ENCODE measurements at regions not wholly inside any gene's neighbourhood (a gene's known extent, or its start where the extent isn't known, plus 50 kb on each side); places are given as distances from the start of the nearest gene placed in this dataset.

GRCh38 chr14:41403360-41403759 is 203.3 kb upstream of the LRFN5 start:
- DNase-seq, result no peak

- DNase-seq, result no peak
Measured at GRCh38 chr14:41397926-41398325, 208.8 kb upstream of the LRFN5 start.

- DNase-seq, result no peak
Measured at GRCh38 chr14:41393512-41393911, 213.2 kb upstream of the LRFN5 start.

DNA sequence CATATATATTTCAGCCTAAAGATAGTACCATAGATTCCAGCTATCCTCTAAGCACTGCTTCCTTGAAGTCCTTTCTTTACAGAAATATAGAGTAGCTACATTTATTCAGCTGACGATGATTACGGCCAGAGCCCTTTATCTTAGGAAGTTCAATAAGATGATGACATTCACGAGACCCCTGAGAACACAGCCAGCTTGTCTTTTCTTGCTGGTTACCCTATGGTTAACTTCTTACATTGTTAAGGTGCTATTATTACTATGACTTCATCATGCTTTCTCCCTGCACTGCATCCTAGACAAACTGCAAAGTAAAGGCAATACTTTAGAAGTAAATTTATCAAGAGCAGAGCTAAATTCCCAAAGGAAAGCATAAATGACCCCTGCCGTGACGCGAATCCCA is 214.4 kb upstream of the LRFN5 start:
- no peak for DNase-seq

DNA sequence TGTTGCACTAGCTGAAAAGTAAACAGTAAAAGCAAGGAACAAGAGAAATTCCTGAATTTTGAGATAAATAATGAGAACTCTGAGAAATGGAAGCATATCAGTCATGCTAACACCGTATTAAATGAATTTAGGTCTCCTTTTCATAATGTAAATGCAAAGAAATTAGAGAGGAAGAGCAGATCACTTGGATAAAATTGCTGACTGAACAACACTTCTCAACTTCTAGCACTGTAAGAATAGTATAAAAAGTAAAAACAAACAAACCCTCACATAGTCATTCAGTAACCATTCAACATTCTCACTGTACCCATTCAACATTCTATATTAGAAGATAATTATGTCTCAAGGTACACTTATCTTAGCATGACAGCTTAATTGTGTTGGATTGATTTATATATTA is 217.3 kb upstream of the LRFN5 start:
- DNase-seq, result no peak

- DNase-seq, result no peak
Measured at GRCh38 chr14:41385797-41386196, 220.9 kb upstream of the LRFN5 start.

GRCh38 chr14:41380017-41380416 is 226.7 kb upstream of the LRFN5 start:
- no peak for DNase-seq

- DNase-seq, result no peak
Measured at GRCh38 chr14:41378526-41378925, 228.2 kb upstream of the LRFN5 start.

- DNase-seq, result no peak
Measured at GRCh38 chr14:41377932-41378331, 228.7 kb upstream of the LRFN5 start.

GRCh38 chr14:41374092-41374491 is 232.6 kb upstream of the LRFN5 start:
- no peak for DNase-seq

DNA sequence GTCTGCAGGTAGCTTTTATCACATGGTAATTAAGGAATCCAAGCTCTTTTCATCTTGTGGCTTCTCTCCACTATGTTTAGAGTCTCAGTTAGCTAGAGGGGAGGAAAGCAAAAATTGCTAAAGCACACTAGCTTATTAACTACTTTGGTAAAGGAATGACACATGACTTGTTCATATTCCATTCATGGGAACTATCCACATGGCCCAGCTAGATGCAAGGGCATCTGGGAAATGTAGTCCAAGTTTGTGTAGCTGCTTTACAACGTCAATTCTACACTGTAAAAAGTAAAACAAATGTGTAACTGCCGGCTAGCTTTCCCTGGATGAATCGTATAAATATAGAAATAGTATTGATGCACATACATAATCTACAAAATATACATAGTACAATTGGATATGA is 244.5 kb upstream of the LRFN5 start:
- no peak for DNase-seq

DNA sequence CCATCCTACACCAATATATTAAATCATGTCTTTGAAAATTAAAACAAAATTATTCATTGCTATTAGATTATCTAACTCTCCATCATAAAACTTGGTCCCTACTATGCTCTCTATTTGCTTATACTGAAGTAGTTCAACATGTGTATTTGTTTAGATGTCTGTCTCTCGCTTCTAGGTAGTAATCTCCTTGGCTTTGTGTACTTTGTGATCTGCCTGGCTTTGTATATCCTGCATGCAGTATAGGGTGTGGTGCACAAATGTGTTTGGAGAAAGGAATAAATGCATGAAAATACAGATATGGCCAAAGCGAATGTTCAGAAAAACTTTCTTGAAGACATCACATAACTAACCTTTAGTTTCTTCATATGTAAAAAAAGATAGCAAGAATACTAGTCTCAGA is 246.6 kb upstream of the LRFN5 start:
- DNase-seq, result no peak

DNA sequence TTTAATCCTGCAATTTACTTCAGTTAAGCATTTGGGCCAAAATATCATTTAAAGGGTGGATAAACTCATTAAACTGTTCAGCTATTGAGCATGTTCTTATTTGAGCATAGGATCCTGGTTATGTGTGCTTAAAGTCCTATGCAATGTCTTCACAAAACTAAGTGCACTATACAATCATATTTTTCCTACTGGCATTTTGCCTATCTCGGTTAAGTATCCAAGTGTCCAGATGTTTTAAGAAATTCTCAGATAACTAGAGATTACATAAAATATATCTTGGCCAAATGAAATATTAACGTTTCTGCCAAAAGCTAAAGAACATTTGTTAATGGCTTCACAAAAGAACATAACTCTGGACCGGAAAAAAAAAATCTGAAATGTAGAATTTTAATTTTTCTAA is 250.8 kb upstream of the LRFN5 start:
- no peak for DNase-seq

DNA sequence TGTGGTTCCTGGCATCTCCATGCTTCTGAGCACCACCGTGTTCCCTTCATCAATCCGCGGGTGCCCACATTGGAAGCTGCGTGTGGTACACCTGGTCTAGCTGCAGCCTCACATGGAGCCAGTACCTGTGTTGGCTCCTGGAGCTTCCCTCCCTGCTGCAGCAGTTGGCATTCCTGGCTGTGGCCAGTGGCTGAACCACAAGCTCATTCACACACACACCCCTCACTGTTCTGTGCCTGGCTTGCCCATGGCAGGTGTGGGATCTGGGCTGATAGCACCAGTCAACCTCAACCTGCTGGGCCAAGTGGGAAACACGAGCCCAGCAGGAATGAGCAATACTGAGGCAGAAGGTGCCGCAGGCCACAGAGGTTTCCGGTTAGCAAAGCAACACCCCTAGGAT is 256.2 kb upstream of the LRFN5 start:
- no peak for DNase-seq

DNA sequence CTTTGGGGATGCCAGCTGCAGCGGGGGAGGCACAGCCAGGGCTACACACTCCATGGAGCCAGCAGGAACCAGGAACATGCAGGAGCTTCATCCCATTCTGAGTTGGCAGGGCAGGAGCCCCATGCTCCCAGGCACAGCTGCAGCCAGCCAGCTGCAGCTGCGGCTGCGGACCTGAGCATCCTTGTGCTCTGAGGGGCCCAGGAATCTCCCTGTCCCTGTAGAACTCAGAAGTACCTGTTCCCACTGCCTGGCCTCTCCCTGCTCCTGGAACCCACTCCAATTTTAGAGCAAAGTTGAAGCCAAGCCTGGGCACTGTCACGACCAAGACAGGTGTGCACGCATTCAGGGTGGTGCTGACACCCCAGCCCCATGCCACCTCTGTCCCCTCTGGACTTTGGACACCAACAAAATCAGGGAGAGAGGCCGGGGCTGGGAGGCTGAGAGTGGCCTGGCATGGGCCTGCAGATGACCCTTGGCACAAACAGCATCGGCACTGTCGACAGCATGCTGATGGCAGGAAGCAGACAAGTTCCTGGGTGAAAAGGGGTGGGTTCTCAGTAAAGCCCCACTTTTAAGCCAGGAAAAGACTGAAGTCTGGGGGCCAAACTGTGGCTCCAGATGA is 257.3 kb upstream of the LRFN5 start:
- DNase-seq, result no peak

DNA sequence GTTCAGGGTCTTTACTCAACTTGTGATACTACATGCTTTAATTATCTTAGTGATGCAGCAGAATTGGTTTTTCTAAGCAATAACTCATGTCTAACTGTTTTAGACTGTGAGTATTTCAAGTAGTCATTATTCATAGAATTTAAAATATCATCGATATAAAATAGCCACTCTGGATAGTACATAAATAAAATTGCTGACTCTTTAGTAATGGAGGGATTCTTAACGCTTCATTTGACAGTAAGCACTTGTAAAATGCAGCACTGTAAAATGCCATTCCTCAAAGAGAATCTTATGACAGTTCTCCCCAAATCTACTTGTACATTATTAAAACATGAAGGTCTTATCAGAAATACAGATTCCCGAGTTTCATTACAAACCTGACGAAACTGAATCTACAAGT is 262.8 kb upstream of the LRFN5 start:
- DNase-seq, result no peak

DNA sequence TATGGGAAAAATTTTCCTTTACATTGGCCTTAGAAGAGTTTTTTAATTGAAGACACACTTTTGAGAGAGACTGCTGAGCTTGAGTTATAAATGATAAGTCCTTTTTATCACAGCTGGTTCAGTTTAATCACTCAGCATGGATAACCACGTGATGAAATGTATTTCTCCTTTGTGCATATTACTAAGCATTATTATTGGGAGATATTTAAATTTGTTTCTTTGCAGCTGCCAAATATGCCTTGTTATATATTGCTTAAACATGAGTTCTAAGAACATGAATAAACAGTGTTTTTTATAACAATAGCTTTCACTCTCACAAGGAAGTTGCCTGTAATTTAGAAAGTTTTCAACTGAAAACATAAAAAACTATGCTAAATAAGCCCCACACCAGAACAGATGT is 293.5 kb upstream of the LRFN5 start:
- DNase-seq, result no peak

DNA sequence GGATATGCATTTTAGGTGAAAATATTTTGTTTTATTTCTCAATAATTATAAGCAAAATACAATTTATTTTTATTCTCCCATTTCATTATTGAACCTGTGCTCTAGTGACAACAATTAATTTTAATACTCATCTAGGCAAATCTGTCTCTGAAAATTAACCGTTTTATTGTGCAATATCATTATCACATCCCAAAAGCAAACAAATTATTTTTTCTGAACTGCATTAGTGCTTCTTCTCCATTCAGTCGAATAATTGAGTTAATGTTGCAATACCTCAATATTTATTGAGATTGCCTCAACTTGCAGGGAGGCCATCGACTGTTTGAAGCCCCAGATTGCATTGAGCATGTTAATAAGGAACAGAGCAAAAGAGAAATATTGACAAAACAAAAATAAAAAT is 303.2 kb upstream of the LRFN5 start:
- DNase-seq, result no peak

DNA sequence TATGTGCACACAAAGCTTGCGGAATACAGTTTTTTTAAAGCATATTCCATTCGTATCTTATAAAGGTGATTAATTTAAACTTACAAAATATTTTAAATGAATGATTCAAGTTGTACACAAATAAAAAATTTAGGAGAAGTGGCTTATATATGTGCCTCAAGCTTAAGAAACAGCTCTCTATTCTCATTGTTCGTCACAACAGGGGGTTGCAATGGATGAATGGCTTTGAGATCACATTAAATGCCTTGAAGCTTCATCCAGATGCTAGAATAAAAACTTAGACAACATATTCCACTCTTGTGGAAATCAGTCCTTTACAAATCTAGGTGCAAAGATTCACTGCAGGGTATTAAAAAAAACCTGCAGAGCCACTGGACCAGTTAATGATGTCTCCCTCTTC is 303.9 kb upstream of the LRFN5 start:
- no peak for DNase-seq

- DNase-seq, result no peak
Measured at GRCh38 chr14:41299924-41300323, 306.8 kb upstream of the LRFN5 start.

- peak; percentile 3 for DNase-seq
Measured at GRCh38 chr14:41298328-41298690, 308.4 kb upstream of the LRFN5 start.

GRCh38 chr14:41297576-41298327 is 308.9 kb upstream of the LRFN5 start:
- DNase-seq, result peak; percentile 4

DNA sequence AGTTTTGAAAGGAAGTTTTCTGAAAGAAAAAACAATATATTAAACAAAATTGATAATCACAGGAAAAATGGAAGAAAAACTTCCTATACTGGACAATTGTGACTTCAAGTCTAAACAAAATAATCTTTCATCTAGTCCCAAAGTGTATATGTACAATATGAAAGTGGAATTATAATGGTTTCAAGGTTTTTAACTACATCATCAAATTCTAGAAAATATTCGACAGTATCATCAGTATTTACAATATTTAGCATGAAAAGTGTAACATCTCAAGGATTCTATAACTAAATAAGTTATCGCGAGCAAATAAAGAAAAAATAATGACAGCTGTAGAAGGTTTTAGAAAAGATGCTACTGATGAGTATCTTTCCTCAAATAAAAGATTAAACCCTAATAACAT is 310.9 kb upstream of the LRFN5 start:
- no peak for DNase-seq

DNA sequence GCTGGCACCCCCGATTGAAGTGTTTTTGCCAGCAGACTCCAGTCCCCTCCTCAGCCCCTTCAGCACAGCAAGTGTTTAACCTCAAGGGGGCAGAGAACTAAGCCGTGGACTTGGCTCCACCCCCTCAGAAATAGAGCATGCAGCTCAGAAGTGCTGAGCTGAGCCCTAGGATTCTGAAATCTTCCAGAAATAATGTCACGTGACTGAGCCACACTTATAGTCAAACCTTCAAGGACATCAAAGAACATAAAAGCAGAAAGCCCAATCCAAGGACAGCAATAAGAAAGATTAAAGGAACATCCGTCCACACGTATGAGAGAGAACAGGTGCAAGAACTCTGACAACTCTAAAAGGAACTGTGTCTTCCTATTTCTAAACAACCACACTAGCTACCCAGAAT is 317.7 kb upstream of the LRFN5 start:
- no peak for DNase-seq

GRCh38 chr14:41285186-41285748 is 321.4 kb upstream of the LRFN5 start:
- DNase-seq, result peak; percentile 22
